Hepatocyte (in vitro differentiated cells): ENCODE measurements at regions not wholly inside any gene's neighbourhood (a gene's known extent, or its start where the extent isn't known, plus 50 kb on each side); places are given as distances from the start of the nearest gene placed in this dataset.

Experiments
- DNase-seq: peaks from one replicate; pipeline ENCODE4 v3.0.0-alpha.2; 2016; ENCODE audit warnings: low spot score
- H2AFZ ChIP-seq: fragments of 200-600 bp; sonication (generic); 2 replicates; pipeline ENCODE4 v1.6.0; 2016; ENCODE audit warnings: antibody characterized with exemption, mild to moderate bottlenecking
- H3K27ac ChIP-seq: fragments of 200-600 bp; sonication (generic); 2 replicates; pipeline ENCODE4 v1.5.1; 2016; ENCODE audit warnings: mild to moderate bottlenecking
- H3K27me3 ChIP-seq: fragments of 200-600 bp; sonication (generic); 2 replicates; pipeline ENCODE4 v1.6.1; 2016
- H3K36me3 ChIP-seq: fragments of 200-600 bp; sonication (generic); replicated peaks from 2 replicates; pipeline ENCODE4 v1.5.1; 2016; ENCODE audit warnings: low read depth; ENCODE audit not compliant: insufficient read depth
- H3K4me1 ChIP-seq: fragments of 200-600 bp; sonication (generic); 2 replicates; pipeline ENCODE4 v1.5.1; 2016; ENCODE audit warnings: mild to moderate bottlenecking, moderate library complexity; ENCODE audit not compliant: insufficient read depth
- H3K4me2 ChIP-seq: fragments of 200-600 bp; sonication (generic); 2 replicates; pipeline ENCODE4 v1.6.0; 2016
- H3K4me3 ChIP-seq: fragments of 200-600 bp; sonication (generic); 2 replicates; pipeline ENCODE4 v1.5.1; 2016; ENCODE audit warnings: mild to moderate bottlenecking
- H3K79me2 ChIP-seq: fragments of 200-600 bp; sonication (generic); 2 replicates; pipeline ENCODE4 v1.6.0; 2017; ENCODE audit warnings: mild to moderate bottlenecking
- H3K9me2 ChIP-seq: fragments of 200-600 bp; sonication (generic); replicated peaks from 2 replicates; pipeline ENCODE4 v1.6.0; 2017; ENCODE audit warnings: mild to moderate bottlenecking; ENCODE audit not compliant: insufficient read depth
- H3K9me3 ChIP-seq: fragments of 200-600 bp; sonication (generic); 2 replicates; pipeline ENCODE4 v1.5.1; 2016; ENCODE audit warnings: low read depth, mild to moderate bottlenecking
- H4K20me1 ChIP-seq: fragments of 200-600 bp; sonication (generic); 2 replicates; pipeline ENCODE4 v1.6.0; 2016; ENCODE audit warnings: mild to moderate bottlenecking; ENCODE audit not compliant: insufficient read depth, poor library complexity, severe bottlenecking
- CTCF ChIP-seq: fragments of 200-600 bp; sonication (generic); IDR thresholded peaks from 2 replicates; pipeline ENCODE4 v1.5.1; 2016; ENCODE audit warnings: antibody characterized with exemption, mild to moderate bottlenecking; ENCODE audit not compliant: poor library complexity
- EZH2 ChIP-seq: fragments of 200-600 bp; sonication (generic); IDR thresholded peaks from 2 replicates; pipeline ENCODE4 v1.6.1; 2016; ENCODE audit warnings: antibody characterized with exemption, mild to moderate bottlenecking, borderline replicate concordance
- EZH2phosphoT487 ChIP-seq: fragments of 200-600 bp; sonication (generic); IDR thresholded peaks from one replicate; pipeline ENCODE4 v1.6.1; 2018; ENCODE audit warnings: antibody characterized with exemption, mild to moderate bottlenecking, low read depth, moderate library complexity; ENCODE audit not compliant: unreplicated experiment, severe bottlenecking
- WGBS: methylation state at CpG from one replicate; pipeline ENCODE4 v1.1.6; 2016; ENCODE audit warnings: low lambda C conversion rate; ENCODE audit errors: missing lambda C conversion rate; 5-methylcytosine and 5-hydroxymethylcytosine counted together

DNA sequence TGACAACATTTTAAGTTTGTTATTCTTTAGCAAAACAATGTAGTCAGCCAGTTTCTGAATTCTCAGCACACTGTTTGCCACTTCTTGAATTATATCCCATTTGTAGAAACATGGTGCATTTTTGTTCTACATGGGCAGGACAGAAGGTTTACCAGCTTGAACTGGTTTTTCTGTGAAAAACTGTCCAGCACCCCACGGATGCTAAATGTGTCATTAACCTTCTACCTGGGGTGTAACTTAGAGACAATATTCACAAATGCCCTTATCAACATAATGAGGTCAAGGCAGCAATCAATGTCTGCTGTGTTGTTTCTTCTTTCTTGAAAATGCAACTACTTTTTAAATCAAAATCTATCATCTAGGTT lies 702.6 kb downstream of the CENPC start:
- 72% methylated on average over 1 of the region's 1 CpG for WGBS
- H4K20me1 ChIP-seq = no peaks in the 10 kb centered on the region

GRCh38 chr4:66842026-66842723 lies 703.1 kb downstream of the CENPC start:
- WGBS = 73% methylated on average over 4 of the region's 4 CpGs
- H2AFZ ChIP-seq = no peak overlapping the region

More for the DNA sequence above, 702.6 kb downstream of the CENPC start:
- Histone ChIP-seq H3K9me3 (no peaks in the 10 kb centered on the region), H3K36me3 (no peaks in the 10 kb centered on the region), H3K27me3 (no peaks in the 10 kb centered on the region), H3K9me2 (no peaks in the 10 kb centered on the region), H3K4me3 (no peak overlapping the region), H3K4me1 (no peaks in the 10 kb centered on the region), H3K79me2 (no peaks in the 10 kb centered on the region), H2AFZ (no peak overlapping the region), H3K27ac (no peak overlapping the region), H3K4me2 (no peak overlapping the region)
- no peak for DNase-seq
- TF ChIP-seq EZH2phosphoT487 = no peak
- no peak for TF ChIP-seq EZH2
- no peak for TF ChIP-seq CTCF

GRCh38 chr4:66840178-66840577 lies 705.1 kb downstream of the CENPC start:
- Histone ChIP-seq H3K4me1 (no peaks in the 10 kb centered on the region), H3K9me2 (no peaks in the 10 kb centered on the region), H3K4me3 (no peak overlapping the region), H3K79me2 (no peaks in the 10 kb centered on the region), H3K36me3 (no peaks in the 10 kb centered on the region), H3K27me3 (no peaks in the 10 kb centered on the region), H4K20me1 (no peaks in the 10 kb centered on the region), H3K9me3 (no peaks in the 10 kb centered on the region), H3K4me2 (no peak overlapping the region), H2AFZ (no peak overlapping the region), H3K27ac (no peak overlapping the region)
- DNase-seq = no peak
- TF ChIP-seq EZH2 = no peak
- TF ChIP-seq CTCF = no peak

More at GRCh38 chr4:66842026-66842723, 703.1 kb downstream of the CENPC start:
- H3K36me3 ChIP-seq = no peaks in the 10 kb centered on the region
- no peaks in the 10 kb centered on the region for H3K79me2 ChIP-seq
- no peaks in the 10 kb centered on the region for H3K27me3 ChIP-seq
- no peak overlapping the region for H3K27ac ChIP-seq
- DNase-seq = no peak
- H3K4me1 ChIP-seq = no peaks in the 10 kb centered on the region
- no peaks in the 10 kb centered on the region for H3K9me3 ChIP-seq
- H3K4me3 ChIP-seq = no peak overlapping the region
- H3K4me2 ChIP-seq = no peak overlapping the region
- H3K9me2 ChIP-seq = no peaks in the 10 kb centered on the region
- no peak for TF ChIP-seq EZH2
- H4K20me1 ChIP-seq = no peaks in the 10 kb centered on the region

- Histone ChIP-seq H3K27ac (no peak overlapping the region), H3K27me3 (no peaks in the 10 kb centered on the region), H3K4me2 (no peak overlapping the region), H2AFZ (no peak overlapping the region), H3K4me3 (no peak overlapping the region), H3K79me2 (no peaks in the 10 kb centered on the region), H3K9me3 (no peaks in the 10 kb centered on the region), H3K4me1 (no peaks in the 10 kb centered on the region), H3K36me3 (no peaks in the 10 kb centered on the region), H3K9me2 (no peaks in the 10 kb centered on the region), H4K20me1 (no peaks in the 10 kb centered on the region)
- DNase-seq = no peak
- TF ChIP-seq CTCF (no peak), EZH2phosphoT487 (no peak), EZH2 (no peak)
- WGBS = 71% methylated on average over 5 of the region's 5 CpGs
These were observed 707.9 kb downstream of the CENPC start for GRCh38 chr4:66837279-66837922.
